T-helper 2 cell treated with Interferon-gamma antibody and Interleukin-4, amounts not matched to agents 100 ng/mL and 5 ng/mL, for 36 hours (primary cell): ENCODE measurements at regions not wholly inside any gene's neighbourhood (a gene's known extent, or its start where the extent isn't known, plus 50 kb on each side); places are given as distances from the start of the nearest gene placed in this dataset.

Experiments used
- intact Hi-C: fragments of 100-400 bp; cut with micrococcal nuclease; formaldehyde crosslinking; loops from one replicate; pipeline ENCODE4 v1.15.1; 2023

DNA sequence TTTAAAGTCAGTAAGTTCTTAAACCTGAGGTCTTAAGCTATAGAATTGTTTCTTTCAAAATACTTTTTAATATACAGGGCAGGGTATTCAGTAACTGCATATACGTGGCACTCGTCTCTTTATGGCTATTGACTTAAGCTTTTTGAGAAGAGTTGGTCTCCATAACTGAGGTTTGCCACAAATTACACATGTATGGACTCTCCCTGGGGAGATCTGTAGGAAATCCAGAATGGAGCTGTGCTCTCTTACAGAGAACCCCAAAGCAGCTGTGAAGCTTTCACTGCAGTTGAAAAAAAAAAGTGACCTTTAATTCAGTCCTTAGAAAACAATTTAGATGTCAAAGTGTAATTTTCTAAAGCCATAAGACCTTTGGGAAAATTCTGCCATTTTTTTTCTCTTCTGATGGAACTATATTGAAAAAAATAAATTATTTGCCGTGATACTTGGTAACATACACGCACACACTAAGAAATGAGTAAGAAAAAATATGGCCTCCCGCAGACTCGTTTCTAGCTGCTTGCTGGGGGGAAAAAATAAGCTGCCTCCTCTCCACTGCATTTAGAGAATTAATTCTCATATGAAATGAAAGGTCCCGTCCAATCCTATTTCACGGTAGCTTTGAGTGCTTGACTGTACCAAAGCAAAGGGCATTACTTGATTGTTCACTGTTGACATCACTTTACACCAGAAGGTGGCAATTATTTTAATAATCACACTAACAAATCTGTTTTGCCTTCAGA lies 159.4 kb upstream of the TENM3 start:
- intact Hi-C loops, result no loop called here

DNA sequence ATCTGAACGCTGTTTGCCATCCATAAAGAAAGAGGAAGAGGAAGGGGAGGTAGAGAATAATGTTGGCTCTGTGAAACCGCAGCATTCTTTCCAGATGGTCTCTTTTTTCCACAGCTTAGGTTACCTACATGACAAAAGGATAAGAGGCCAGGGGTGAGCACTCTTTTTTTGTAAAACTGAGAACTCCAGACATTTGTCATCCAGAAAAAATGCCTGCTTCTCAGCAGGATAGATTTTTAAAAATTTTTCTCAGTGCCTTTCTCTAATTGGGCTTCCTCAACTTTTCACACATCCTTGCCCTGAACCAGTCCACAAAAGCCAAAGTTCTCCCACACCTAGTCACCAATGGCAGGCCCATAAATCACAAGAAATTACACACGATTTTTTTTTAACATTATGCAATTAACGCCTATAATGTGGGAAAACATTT lies 158.1 kb upstream of the TENM3 start:
- intact Hi-C loops, result no loop called here

DNA sequence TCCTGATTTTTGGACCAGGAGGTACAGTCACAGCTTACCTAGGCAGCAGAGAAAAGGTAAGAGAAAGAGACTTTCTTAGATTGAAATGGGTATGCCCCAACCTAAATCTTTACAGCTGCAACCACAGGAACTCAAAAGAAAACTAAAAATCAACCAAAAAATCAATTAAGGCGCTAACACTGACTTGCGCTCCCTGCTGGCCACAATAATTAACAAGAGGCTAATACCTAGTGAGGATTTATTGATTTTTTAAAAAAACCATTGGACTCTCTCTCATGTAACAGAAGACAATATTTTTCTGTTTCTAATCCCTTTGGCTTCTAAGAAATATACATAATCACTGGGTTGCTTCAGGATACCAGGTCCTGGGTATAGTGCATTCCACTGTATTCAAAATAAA lies 153.9 kb upstream of the TENM3 start:
- intact Hi-C loops, result no loop called here

DNA sequence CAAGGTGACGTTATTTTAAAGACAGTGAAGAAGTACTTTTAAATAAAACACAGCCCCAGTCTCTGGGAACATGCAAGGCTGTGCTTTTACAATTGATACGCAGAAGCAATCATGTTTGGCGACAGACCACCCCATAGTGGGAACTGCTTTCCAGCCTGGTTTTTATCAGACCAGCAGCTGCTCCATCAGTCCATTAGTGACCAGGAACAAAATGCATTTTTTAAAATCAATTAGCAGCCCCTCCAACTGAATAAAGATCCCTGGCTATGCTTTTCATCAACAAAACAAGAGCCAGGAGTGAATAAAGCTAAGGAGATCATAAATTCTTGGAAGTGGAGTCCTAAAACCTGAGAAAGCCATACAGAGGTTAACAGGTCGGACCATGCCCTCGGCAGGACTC lies 153.0 kb upstream of the TENM3 start:
- intact Hi-C loops, result no loop called here

DNA sequence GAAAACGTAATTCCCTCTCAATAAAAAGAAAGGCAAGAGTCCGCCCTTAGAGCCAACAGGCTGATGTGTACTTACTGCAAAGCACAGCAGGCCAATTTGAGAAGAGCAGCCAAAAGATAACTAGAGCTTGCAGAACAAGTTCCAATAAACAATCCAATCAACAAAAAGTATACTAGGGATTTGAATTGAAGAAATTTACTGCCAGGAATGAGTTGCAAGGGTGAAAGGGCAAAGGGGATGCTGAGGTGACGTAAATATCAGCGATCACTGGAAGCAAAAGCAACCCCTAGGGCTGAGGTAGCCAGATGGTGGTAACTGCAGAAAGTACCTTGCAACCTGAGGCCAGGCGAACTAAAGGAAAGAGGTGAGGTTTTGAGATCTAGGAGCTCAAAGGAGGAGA lies 152.1 kb upstream of the TENM3 start:
- intact Hi-C loops, result no loop called here

DNA sequence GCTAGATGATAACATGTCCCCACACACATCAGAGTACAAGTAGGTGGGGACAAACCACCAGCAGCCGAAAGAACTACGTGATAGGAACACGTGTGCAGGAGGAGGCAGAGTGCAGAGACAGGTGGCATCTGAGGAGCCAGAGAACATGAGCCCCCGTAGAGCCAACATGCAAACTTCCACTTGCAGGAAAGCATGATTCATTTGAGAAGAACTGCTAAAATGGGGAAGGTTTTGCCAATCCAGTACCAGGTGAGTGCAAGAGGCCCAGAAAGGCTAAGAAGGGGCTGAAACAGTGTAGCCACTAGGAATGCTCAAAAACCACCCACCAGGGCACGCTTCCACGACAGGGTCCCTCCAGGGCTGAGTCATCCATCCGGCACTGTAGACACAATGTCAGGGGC lies 149.8 kb upstream of the TENM3 start:
- intact Hi-C loops, result no loop called here

DNA sequence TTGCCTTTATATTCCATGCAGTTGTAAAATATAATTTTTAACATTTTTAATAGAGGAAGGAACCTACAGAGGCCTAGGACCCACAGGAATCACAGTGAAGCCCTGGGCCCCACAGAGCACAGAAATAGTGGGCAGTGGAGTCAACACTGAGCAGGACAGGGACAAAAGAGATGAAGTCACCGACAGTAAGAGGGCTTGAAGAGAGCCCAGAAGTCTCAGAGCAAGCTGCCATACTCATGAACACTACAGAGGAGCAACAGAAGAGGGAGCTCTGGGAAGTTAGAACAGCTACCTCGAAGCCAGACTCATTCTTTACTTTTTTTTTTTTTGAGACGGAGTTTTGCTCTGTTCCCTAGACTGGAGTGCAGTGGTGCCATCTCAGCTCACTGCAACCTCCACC lies 149.3 kb upstream of the TENM3 start:
- intact Hi-C loops, result no loop called here

DNA sequence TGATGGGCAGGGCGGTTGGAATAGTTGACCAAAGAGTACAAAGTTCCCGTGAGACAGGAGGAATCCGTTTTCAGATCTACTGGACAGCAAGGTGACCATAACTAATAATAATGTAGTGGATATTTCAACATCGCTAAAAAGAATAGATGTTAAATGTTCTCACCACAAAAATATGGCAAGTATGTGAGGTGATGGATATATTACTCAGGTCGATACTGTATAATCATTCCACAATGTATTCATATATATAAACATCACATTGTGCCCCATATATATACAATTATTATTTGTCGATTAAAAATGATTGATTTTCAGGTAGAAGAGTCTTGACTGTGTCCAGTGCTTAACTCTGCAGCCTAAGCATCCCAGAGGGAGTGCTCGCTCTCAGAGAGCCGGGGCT lies 141.6 kb upstream of the TENM3 start:
- intact Hi-C loops, result no loop called here

DNA sequence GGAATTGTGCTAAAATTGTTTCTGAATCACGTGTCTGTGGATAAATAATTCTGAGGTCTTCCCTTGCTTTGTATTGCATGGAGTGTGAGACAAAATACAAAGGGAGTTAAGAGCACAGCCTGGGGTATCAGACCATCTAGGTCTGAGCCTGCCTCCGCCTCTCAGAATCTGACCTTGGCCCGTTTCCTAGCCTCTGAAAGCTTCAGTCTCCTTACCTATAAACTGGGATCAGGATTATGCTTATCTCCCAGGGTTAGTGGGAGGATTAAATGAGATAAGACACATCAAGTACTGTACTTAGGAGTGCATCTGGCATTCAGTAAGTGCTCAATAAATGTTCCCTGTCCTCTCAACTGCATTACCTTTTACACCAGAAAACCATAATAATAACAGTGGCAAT lies 140.6 kb upstream of the TENM3 start:
- intact Hi-C loops, result no loop called here

DNA sequence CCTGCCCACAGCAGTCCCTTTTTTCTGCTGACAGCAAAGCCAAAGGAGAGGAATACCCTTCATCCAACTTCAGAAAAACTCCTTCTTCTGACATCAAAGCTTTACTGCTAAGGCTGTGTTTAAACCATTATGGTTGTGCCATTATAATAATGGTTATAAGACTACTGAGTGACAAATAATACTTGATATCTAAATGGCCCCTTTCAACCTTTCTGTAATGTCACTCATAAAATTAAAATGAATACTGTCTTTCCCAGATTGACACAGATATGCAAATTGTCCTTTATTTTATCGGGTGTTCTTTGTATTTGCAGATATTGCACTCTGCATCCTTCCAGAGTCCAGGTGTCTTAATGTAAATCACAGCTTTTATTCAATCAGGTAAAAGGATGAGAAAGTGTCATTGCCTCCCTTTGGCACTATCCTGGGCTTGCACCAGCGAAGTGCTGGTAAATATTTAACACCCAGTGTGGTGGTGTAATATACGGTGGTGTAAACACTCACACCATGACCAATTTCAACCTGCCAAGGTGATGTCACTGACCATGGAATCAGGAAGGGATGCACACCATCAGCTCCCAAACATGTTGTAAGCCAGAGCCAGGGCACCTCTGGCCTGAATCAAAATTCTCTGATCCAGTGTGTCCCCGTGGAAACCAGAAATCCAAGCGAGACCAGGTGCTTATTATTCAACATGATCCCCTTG lies 139.4 kb upstream of the TENM3 start:
- intact Hi-C loops, result no loop called here

DNA sequence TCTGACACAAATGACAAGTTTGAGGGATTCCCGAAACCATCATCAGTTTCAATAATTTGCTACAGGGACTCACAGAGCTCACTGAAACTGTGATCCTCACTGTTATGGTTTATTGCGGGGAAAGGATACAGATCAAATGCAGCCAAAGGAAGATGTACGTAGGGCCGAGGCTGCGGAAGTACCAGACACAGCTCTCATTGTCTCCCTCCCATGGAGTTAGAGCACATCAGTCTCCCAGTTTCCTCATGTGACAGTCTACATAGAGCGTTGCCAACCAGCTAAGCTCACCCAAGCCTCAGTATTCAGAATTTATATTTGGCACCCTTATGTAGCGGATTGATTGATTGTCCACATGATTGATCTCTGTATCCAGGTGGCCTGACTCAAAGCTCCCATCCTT lies 137.8 kb upstream of the TENM3 start:
- intact Hi-C loops, result no loop called here

DNA sequence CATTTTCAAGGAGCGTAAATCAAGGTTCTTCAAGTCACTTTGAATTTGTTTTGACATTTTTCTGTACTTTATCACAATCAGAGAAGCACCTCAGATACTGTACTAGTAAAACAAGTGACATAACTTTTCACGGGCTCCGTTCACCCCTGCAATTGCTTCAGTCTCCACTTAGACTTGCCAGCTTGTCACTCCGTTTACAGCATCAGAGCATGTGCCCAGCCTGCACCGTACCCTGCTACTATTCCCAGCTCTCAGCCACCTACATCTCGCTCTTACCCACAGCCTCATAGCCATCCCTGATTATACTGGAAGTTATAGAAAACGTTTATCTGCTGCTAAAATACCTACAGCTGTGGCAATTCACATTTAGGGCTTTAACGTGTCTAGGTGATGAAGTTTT lies 135.3 kb upstream of the TENM3 start:
- intact Hi-C loops, result no loop called here

DNA sequence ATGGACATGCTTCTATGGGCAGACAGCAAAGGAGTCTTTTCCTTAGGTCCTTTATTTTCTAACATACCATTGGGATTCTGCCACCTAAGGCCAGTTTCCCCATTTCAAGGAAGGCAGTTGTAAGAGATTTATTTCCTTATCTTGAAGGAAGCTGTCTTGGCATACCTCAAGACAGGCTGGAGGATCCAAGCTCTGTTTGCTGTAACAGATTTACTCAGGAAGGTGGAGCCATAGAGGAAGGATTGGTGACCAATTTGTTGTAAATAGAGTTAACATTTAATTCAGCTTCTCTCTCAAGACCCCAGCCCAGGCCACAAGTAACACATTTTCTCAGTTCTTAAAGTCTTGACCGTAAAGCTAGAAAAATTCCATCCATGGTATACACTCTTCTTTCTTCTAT lies 131.6 kb upstream of the TENM3 start:
- intact Hi-C loops, result no loop called here

DNA sequence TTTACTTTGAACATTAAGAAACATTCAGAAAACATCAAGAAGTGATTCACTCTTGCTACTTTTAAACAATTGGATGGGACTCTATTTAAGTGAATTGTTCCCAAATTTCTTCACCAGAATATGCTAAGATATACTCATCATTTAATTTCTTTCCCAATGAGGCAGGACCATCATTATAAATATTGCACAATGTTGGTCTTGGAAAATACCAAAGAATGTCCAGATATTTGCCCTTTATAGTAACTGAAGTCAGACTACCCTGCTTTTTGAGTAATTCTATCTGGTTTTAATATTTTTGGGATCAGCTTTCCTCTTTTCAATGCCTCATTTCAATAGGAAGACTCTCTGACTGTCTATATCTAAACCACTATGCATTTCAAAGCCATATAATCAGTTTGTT lies 129.4 kb upstream of the TENM3 start:
- intact Hi-C loops, result no loop called here

DNA sequence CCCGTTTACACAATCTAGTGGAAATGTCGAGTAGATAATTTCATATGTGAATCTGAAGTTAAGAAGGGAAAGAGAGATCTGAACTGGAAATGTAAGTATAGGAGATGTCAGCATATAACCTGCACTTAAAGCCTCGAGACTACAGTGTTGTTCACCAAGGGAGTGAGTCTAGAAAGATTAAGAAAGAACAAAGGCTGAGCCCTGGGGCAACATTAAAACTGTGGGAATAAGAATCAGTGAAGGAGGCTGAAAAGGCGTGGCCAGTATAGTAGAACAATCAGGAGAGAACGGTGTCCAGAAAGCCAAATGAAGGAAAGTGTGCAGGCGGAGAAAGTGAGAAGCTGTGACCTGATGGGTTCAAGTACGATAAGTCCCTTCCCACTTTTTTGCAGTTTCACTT lies 118.8 kb upstream of the TENM3 start:
- intact Hi-C loops, result no loop called here

DNA sequence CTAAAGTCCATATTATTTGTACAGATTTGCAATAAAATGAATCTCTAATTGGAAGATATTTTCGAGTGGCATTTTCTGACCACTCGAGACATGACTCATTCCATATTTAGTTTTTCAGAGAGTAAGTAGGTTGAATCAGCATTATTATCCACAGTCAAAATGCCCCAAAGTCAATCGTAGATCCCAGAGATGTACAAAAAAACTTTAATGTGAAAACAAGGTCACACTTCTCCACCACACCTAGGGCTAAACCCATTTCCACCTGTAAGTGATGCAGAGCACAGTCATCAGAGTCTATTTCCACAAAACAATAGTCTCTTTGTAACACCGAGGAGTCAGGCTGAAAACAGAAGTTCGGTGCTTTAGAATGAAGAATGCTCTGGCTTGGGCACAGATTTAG lies 117.1 kb upstream of the TENM3 start:
- intact Hi-C loops, result no loop called here

DNA sequence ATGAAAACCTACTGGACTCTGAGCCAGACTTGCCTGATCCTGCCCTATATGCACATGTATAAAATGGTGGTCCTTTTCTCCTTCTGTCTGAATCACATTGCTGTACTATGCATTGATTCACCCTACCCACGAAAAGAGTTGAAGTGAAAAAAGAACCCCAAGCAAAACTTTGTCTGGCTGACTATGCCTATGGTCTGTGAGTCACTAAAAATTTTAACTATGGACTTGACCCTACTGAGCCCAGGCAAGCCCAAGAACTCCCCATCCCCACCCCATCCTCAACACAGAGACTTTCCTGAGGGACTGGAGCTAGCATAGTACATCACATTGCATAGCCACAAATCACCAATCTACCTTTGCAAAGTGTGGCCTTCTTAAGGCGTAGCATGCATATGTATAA lies 116.6 kb upstream of the TENM3 start:
- intact Hi-C loops, result no loop called here

DNA sequence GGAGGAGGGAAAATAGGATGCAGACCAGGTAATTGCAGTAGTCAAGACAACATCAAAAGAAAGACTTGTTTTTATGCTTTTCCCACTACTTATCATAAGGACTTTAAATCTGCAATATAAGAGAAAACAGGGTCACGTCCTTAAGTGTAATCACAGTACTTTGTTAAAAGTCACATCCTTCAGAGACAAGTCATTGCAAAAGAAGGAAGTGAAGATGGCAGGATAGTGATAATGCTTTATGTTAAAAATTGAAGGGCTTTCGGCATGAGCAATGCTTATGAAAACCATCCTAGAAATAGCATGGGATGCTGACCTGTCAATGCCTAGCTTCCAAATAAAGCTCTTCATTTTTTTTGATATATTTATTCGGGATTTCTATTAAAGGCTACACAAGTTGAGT lies 110.2 kb upstream of the TENM3 start:
- intact Hi-C loops, result no loop called here

DNA sequence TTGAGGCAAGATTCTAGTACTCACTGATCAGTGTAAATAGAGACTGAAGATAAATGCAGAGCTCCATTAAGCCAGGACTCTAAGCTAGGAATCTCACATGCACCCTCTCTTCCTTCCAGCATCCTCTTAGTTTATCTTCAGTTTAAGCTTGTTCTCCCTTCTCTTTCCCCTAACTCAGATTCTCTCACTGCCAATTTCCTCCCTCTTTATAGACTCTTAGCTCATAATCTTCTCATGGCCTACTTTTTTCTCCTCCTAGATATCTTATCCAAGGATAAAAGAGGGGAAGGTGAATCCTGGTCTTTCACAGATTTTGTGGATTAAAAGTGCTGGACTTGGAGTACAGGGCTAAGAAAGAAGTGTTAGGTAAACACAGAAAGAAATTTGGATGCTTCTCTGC lies 108.9 kb upstream of the TENM3 start:
- intact Hi-C loops, result no loop called here

DNA sequence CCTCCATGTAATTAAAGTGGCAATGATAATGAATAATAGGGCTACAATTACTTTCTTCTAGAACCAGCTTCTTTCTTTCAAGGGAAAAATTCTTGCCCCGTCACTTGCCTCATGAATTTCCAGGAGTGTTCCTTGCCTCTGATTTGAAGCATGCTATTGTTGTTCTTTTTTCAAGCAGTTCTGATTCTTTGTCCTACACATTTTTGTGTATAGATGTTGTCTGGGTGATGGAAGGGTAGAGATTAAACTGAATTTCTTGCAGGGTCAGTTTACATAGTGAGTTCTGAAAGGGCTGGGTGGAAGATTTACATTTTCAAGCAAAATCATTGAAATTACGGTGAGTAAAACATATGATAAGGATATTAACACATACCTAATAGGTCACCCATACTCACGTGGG lies 107.0 kb upstream of the TENM3 start:
- intact Hi-C loops, result no loop called here

DNA sequence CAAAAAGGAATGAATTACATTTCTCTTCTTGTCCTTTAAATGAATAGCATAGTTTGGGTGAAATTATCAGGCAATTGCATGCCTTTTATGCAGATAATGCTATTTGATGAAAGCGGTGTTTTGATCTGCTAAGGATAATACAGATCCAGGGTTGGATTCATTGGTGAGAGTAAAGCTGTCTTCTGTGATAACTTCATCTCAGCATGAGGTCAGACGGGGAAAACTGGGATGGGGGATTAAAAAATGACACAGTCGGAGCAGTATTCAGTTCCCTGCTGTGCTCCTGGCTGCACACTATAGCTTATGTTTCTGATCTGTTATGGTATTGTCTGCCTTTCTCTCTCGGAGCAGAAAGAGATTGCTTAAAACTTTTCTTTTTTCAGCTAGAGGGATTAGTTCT lies 105.9 kb upstream of the TENM3 start:
- intact Hi-C loops, result no loop called here

DNA sequence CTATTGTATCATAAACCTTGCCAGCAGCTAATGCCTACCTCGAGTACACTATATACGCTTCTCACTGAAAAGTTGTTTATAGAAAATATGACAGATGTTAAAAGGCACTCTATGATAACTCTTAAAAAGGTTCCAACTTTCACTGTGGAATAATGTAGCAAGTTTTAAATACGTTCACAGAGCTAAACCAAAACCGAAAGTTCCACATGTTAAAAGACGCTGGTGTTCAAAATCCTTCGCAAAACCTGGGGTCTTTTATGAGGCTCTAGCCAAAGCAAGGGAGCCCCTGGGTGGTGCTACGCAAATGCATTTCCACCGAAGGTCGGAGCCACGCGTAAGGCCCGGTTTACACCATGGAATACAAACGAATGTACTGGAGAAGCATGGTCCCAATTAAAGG lies 103.7 kb upstream of the TENM3 start:
- intact Hi-C loops, result no loop called here

DNA sequence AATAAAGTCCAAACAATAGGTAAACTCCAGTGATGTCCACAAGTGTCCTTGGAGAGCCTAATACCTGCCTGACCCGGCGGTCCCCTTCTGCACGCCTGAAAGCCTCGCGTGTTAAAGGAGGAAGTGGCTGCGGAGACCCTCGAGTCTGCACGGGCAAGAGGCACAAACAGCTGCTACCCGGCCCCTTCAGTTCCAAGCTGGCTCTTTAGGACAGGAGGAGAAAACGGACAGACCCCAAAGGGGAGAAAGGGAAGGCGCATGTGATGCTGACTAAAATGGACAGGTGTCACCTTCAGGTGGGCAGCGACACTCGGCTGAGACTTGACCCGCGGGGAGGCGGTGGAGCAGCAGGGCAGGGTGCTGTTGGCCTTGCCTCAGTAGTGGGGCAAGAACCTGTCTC lies 102.7 kb upstream of the TENM3 start:
- intact Hi-C loops, result loop anchor here (5.0 kb wide), 1 partner anchor 307 kb away; no protein-coding TSS in a partner anchor
